ENCODE measurements at regions not wholly inside any gene's neighbourhood (a gene's known extent, or its start where the extent isn't known, plus 50 kb on each side); places are given as distances from the start of the nearest gene placed in this dataset.

DNA sequence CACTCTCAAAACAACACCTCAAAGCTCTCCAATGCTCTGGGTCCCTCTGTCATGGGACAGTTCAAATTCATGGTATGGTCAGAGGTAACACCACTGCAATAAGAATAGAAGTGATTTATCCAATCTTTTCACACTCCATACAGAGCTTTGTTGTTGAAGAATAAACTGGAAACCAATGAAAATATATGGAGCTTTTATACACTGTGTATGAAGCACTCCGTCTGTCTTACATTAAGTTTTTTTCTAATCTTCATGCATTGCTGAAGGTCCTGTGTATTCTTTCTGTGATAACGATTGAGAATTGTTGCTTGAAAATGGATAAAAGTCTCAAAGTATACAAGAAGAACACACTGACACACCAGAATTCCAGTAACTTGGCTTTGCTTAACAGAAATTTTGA is 603.7 kb upstream of the LUZP2 start:
- H3K9me2 ChIP-seq (ENCODE audit: insufficient read depth) = no peaks in the 10 kb centered on the region

DNA sequence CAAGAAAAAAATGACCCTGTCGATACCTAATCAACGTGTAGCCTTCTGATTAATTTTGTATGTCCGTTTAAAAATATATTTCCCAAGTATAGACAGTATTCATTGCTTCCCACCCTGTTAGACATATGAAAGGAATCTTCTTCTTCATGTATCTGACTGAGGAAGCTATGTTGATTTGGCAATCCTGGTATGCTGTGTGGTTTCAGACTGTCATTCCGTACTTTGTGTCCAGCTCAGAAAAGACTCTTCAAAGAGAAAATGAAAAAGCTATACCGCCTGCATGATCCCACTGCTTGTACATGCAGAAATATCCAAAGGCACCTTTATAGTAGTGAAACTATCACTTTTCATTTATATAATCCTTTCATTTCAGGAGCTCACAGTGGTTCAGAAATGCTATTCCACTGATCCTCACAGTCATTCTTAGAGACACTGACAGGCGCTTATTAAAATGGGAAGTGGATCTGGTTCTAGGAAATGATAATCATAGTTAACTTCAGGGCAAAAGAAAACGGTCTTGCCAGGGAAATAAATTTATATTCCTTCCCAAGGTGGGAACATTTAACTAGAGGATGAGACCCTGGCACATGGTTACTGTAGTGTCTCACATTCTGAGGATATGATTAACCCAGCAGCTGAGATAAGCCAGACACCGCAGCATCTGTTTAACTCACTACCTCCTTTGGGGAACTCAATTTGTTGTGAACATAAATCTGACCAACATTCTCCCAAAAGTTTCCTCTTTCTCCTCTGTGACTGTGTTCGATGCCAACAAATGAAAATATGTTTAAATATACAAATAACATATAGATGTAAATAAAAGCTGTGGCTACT is 599.2 kb upstream of the LUZP2 start:
- H3K9ac ChIP-seq = peak overlapping the region; percentile 70
- H3F3A ChIP-seq (ENCODE audit: insufficient read depth) = peaks cover 18% of the 10 kb centered on the region
- DNase-seq = peak; percentile 93
- WGBS, 2 experiments (ENCODE audit: low coverage in 1 of 2, low lambda C conversion rate in 2 of 2, missing lambda C conversion rate in 2 of 2) = 13 to 15% methylated on average over 9 of the region's 9 CpGs
- H3K79me2 ChIP-seq (ENCODE audit: insufficient read depth) = no peaks in the 10 kb centered on the region
- H3K4me2 ChIP-seq (ENCODE audit: unreplicated experiment) = peak overlapping the region; percentile 88
- H4K20me1 ChIP-seq (ENCODE audit: insufficient read depth) = no peaks in the 10 kb centered on the region
- no peaks in the 10 kb centered on the region for H3K27me3 ChIP-seq (replicated peaks; ENCODE audit: insufficient read depth)
- in situ Hi-C loops (cut with MboI) = no loop called here
- peak overlapping the region; percentile 26 for H2AFZ ChIP-seq
- no peaks in the 10 kb centered on the region for H3K9me3 ChIP-seq (ENCODE audit: low read depth)
- peak overlapping the region; percentile 86 for H3K27ac ChIP-seq
- TF ChIP-seq EZH2 (IDR thresholded peaks at IDR 0.05; ENCODE audit: insufficient read depth, poor library complexity, severe bottlenecking) = no peak
- TF ChIP-seq EZH2phosphoT487 (IDR thresholded peaks at IDR 0.05; ENCODE audit: insufficient read depth, low read depth) = no peak; the same call in 1 of the 2 replicates
- peaks cover 41% of the 10 kb centered on the region for H3K4me1 ChIP-seq (ENCODE audit: insufficient read depth)
- H3K4me3 ChIP-seq = peak overlapping the region; percentile 65
- H3K36me3 ChIP-seq (ENCODE audit: low read depth) = no peaks in the 10 kb centered on the region
- no peaks in the 10 kb centered on the region for H3K9me2 ChIP-seq (ENCODE audit: insufficient read depth)

More for the DNA sequence above, 603.7 kb upstream of the LUZP2 start:
- Histone ChIP-seq H4K20me1 (ENCODE audit: insufficient read depth) (no peaks in the 10 kb centered on the region), H3K4me2 (ENCODE audit: unreplicated experiment) (no peak overlapping the region), H3F3A (ENCODE audit: insufficient read depth) (peaks cover 12% of the 10 kb centered on the region), H3K4me3 (no peak overlapping the region), H3K9ac (no peak overlapping the region), H3K36me3 (ENCODE audit: low read depth) (no peaks in the 10 kb centered on the region), H3K4me1 (ENCODE audit: insufficient read depth) (peaks cover 17% of the 10 kb centered on the region), H3K9me3 (ENCODE audit: low read depth) (no peaks in the 10 kb centered on the region), H2AFZ (no peak overlapping the region), H3K79me2 (ENCODE audit: insufficient read depth) (no peaks in the 10 kb centered on the region), H3K27me3 (replicated peaks; ENCODE audit: insufficient read depth) (no peaks in the 10 kb centered on the region), H3K27ac (no peak overlapping the region)
- in situ Hi-C loops (cut with MboI) = no loop called here
- no peak for DNase-seq
- 78 to 82% methylated on average over 2 of the region's 2 CpGs for WGBS, 2 experiments (ENCODE audit: low coverage in 1 of 2, low lambda C conversion rate in 2 of 2, missing lambda C conversion rate in 2 of 2)
- TF ChIP-seq EZH2 (IDR thresholded peaks at IDR 0.05; ENCODE audit: insufficient read depth, poor library complexity, severe bottlenecking) (no peak), EZH2phosphoT487 (IDR thresholded peaks at IDR 0.05; ENCODE audit: insufficient read depth, low read depth) (no peak)

DNA sequence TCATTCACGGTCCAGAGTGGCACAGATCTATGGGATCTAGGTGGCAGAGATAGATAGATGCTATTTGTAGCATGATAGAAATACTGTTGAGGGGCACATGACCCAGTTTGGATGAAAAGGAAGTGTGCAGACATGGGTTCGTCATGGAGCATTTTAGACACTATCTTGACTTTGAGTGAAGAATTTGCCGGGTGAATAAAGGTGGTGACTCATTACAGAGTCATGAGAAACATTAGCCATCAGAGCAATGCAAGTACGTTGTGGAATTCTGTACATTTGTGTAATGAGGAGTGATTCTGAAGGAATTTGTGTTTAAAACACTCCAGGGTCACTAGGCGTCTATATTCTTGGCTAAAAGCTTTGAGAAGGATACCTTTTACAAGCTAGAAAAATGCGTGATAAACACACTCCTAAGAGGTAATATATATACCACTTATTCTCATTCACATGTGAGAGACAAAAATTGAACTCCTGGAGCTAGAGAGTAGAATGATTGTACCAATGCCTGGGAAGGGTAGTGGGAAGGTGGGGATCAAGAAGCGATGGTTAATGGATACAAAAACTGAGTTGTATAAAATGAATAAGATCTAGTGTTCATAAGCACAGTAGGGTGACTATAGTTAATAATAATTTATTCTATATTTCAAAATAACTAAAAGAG is 593.7 kb upstream of the LUZP2 start:
- peak; percentile 85 for DNase-seq
- peak overlapping the region; percentile 28; the same call in 1 of the 2 replicates for H2AFZ ChIP-seq
- no peaks in the 10 kb centered on the region for H4K20me1 ChIP-seq (ENCODE audit: insufficient read depth)
- H3K9ac ChIP-seq = no peak overlapping the region
- H3F3A ChIP-seq (ENCODE audit: insufficient read depth) = peaks cover 13% of the 10 kb centered on the region
- in situ Hi-C loops (cut with MboI) = no loop called here
- peak overlapping the region; percentile 68 for H3K4me2 ChIP-seq (ENCODE audit: unreplicated experiment)
- H3K36me3 ChIP-seq (ENCODE audit: low read depth) = no peaks in the 10 kb centered on the region
- WGBS, 2 experiments (ENCODE audit: low coverage in 1 of 2, low lambda C conversion rate in 2 of 2, missing lambda C conversion rate in 2 of 2) = 28% methylated on average over 7 of the region's 7 CpGs
- peaks cover 53% of the 10 kb centered on the region for H3K4me1 ChIP-seq (ENCODE audit: insufficient read depth)
- no peaks in the 10 kb centered on the region for H3K27me3 ChIP-seq (replicated peaks; ENCODE audit: insufficient read depth)
- H3K9me3 ChIP-seq (ENCODE audit: low read depth) = no peaks in the 10 kb centered on the region
- H3K4me3 ChIP-seq = peak overlapping the region; percentile 36
- no peaks in the 10 kb centered on the region for H3K79me2 ChIP-seq (ENCODE audit: insufficient read depth)
- H3K27ac ChIP-seq = peak overlapping the region; percentile 68
- no peak for TF ChIP-seq EZH2phosphoT487 (IDR thresholded peaks at IDR 0.05; ENCODE audit: insufficient read depth, low read depth)
- no peak for TF ChIP-seq EZH2 (IDR thresholded peaks at IDR 0.05; ENCODE audit: insufficient read depth, poor library complexity, severe bottlenecking)
- H3K9me2 ChIP-seq (ENCODE audit: insufficient read depth) = no peaks in the 10 kb centered on the region

DNA sequence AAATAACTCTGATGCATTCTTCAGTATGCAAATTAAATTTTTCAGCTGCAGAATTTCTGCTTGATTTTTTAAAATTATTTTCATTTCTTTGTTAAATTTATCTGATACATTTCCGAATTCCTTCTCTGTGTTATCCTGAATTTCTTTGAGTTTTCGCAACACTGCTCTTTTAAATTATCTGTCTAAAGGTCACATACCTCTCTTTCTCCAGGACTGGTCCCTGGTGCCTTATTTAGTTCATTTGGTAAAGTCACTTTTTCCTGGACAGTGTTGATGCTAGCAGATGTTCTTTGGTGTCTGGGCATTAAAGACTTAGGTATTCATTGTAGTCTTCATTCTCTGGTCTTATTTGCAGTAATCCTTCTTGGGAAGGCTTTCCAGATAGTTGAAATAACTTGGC is 577.4 kb upstream of the LUZP2 start:
- Histone ChIP-seq H3K36me3 (ENCODE audit: low read depth) (no peaks in the 10 kb centered on the region), H3K9me3 (ENCODE audit: low read depth) (no peaks in the 10 kb centered on the region), H3K4me2 (ENCODE audit: unreplicated experiment) (no peak overlapping the region), H3K27ac (no peak overlapping the region), H4K20me1 (ENCODE audit: insufficient read depth) (no peaks in the 10 kb centered on the region), H3K4me3 (no peak overlapping the region), H3K9ac (no peak overlapping the region), H3F3A (ENCODE audit: insufficient read depth) (no peaks in the 10 kb centered on the region), H3K79me2 (ENCODE audit: insufficient read depth) (no peaks in the 10 kb centered on the region), H3K9me2 (ENCODE audit: insufficient read depth) (no peaks in the 10 kb centered on the region), H2AFZ (no peak overlapping the region), H3K4me1 (ENCODE audit: insufficient read depth) (peaks cover 6% of the 10 kb centered on the region; the same call in 1 of the 2 replicates), H3K27me3 (replicated peaks; ENCODE audit: insufficient read depth) (no peaks in the 10 kb centered on the region)
- DNase-seq = no peak
- 70 to 83% methylated on average over 2 of the region's 2 CpGs for WGBS, 2 experiments (ENCODE audit: low coverage in 1 of 2, low lambda C conversion rate in 2 of 2, missing lambda C conversion rate in 2 of 2)
- in situ Hi-C loops (cut with MboI) = no loop called here
- TF ChIP-seq EZH2phosphoT487 (IDR thresholded peaks at IDR 0.05; ENCODE audit: insufficient read depth, low read depth) (no peak), EZH2 (IDR thresholded peaks at IDR 0.05; ENCODE audit: insufficient read depth, poor library complexity, severe bottlenecking) (no peak)

All from GM23248 (cell line).